Kidney (tissue), 13 donors: ENCODE measurements at regions not wholly inside any gene's neighbourhood (a gene's known extent, or its start where the extent isn't known, plus 50 kb on each side); places are given as distances from the start of the nearest gene placed in this dataset.

ENCODE experiments used
- DNase-seq, 5 donors: peaks; one replicate each; pipeline ENCODE4 v3.0.0-alpha.2; 2013 to 2020
- FAIRE-seq: peaks from 2 replicates; lab custom pipeline; 2012; peaks lifted over from hg19 to GRCh38; lab: Jason Lieb, UNC
- H3K27ac ChIP-seq, 2 donors: one replicate each; pipeline ENCODE4 v1.7.0; 2013; ENCODE audit warnings: low read depth in 2 of 2, low read length in 2 of 2, inconsistent platforms in 1 of 2
- H3K27me3 ChIP-seq: one replicate; pipeline ENCODE4 v1.7.1; 2013; ENCODE audit warnings: low read length, inconsistent platforms; ENCODE audit not compliant: control insufficient read depth, insufficient read depth
- H3K36me3 ChIP-seq, 3 donors: one replicate each; pipeline versions ENCODE4 v1.7.0 to v1.7.1; 2013; ENCODE audit warnings: low read length in 3 of 3, control low read depth in 1 of 3, inconsistent platforms in 1 of 3; ENCODE audit not compliant: insufficient read depth in 3 of 3, control insufficient read depth in 2 of 3
- H3K4me1 ChIP-seq, 3 donors: one replicate each; pipeline versions ENCODE4 v1.7.0 to v1.7.1; 2013; ENCODE audit warnings: low read length in 3 of 3, inconsistent platforms in 1 of 3, low read depth in 1 of 3; ENCODE audit not compliant: control insufficient read depth in 2 of 3, insufficient read depth in 2 of 3
- H3K4me3 ChIP-seq, 3 donors: one replicate each; pipeline versions ENCODE4 v1.7.0 to v1.8.1; 2013; ENCODE audit warnings: low read length in 3 of 3, control low read depth in 1 of 3, inconsistent platforms in 1 of 3
- H3K9ac ChIP-seq, 3 donors: one replicate each; pipeline versions ENCODE4 v1.7.0 to v1.7.1; 2013; ENCODE audit warnings: low read length in 3 of 3, control low read depth in 1 of 3, inconsistent platforms in 1 of 3
- H3K9me3 ChIP-seq, 3 donors: one replicate each; pipeline versions ENCODE4 v1.7.0 to v1.7.1; 2013; ENCODE audit warnings: low read length in 3 of 3, control low read depth in 1 of 3, inconsistent platforms in 1 of 3; ENCODE audit not compliant: control insufficient read depth in 2 of 3, insufficient read depth in 1 of 3
- CTCF ChIP-seq: IDR thresholded peaks from 3 replicates; pipeline ENCODE4 v1.5.1; 2012; ENCODE audit warnings: mild to moderate bottlenecking, moderate library complexity, borderline replicate concordance; ENCODE audit not compliant: insufficient read depth; ENCODE audit errors: extremely low read depth
- intact Hi-C: fragments of 100-400 bp; cut with DNase I; formaldehyde crosslinking; loops from one replicate; pipeline ENCODE4 v1.11.1; 2022
- donor health status: control.
- donor health status: control.
- donor health status: control.
- donor health status: control.
- donor health status: control.
- donor health status: DM: yes; HTN: yes; CAD: no.
- donor health status: Normal renal cell carcinoma (clear cell type).

- no peak for FAIRE-seq
- Histone ChIP-seq H3K4me3 (no peak overlapping the region), H3K27ac (no peak overlapping the region)
Observed at GRCh38 chr13:33636955-33637670, 180.8 kb upstream of the RFC3 start.

GRCh38 chr13:33637978-33638743 lies 179.8 kb upstream of the RFC3 start:
- no peaks in the 10 kb centered on the region for H3K9me3 ChIP-seq
- H3K27ac ChIP-seq: no peak overlapping the region
- TF ChIP-seq CTCF: no peak
- no peak for DNase-seq
- intact Hi-C loops: no loop called here
- FAIRE-seq: no peak
- H3K27me3 ChIP-seq: no peaks in the 10 kb centered on the region
- no peak overlapping the region for H3K4me3 ChIP-seq
- H3K36me3 ChIP-seq: no peaks in the 10 kb centered on the region
- H3K4me1 ChIP-seq: peaks cover 4 to 13% (median 5%) of the 10 kb centered on the region in 3 donors
- H3K9ac ChIP-seq: no peak overlapping the region

More at GRCh38 chr13:33636955-33637670, 180.8 kb upstream of the RFC3 start:
- no peaks in the 10 kb centered on the region for H3K36me3 ChIP-seq
- no peaks in the 10 kb centered on the region for H3K27me3 ChIP-seq
- no peaks in the 10 kb centered on the region for H3K9me3 ChIP-seq
- intact Hi-C loops: no loop called here
- no peak overlapping the region for H3K9ac ChIP-seq
- no peak for TF ChIP-seq CTCF
- H3K4me1 ChIP-seq: peaks cover 0 to 4% (median 3%) of the 10 kb centered on the region in 3 donors
- no peak for DNase-seq

- intact Hi-C loops: no loop called here
- Histone ChIP-seq H3K27ac (no peak overlapping the region), H3K27me3 (no peaks in the 10 kb centered on the region), H3K4me1 (peaks cover 11 to 22% (median 13%) of the 10 kb centered on the region in 3 donors), H3K36me3 (no peaks in the 10 kb centered on the region), H3K4me3 (no peak overlapping the region), H3K9ac (no peak overlapping the region), H3K9me3 (no peaks in the 10 kb centered on the region)
- DNase-seq (no peak), FAIRE-seq (no peak)
- TF ChIP-seq CTCF: no peak
Observed at GRCh38 chr13:33639158-33639557, 178.8 kb upstream of the RFC3 start.
